GM18505 (cell line): ENCODE measurements at regions not wholly inside any gene's neighbourhood (a gene's known extent, or its start where the extent isn't known, plus 50 kb on each side); places are given as distances from the start of the nearest gene placed in this dataset.

ENCODE experiments used
- ATAC-seq: cut with Tn5 transposase; IDR thresholded peaks from one replicate; pipeline ENCODE4 v1.9.1; 2021; ENCODE audit not compliant: unreplicated experiment
- POLR2A ChIP-seq: IDR thresholded peaks from 4 replicates; pipeline ENCODE4 v1.6.1; 2011; ENCODE audit warnings: borderline replicate concordance; ENCODE audit not compliant: insufficient read depth, insufficient read length; ENCODE audit errors: extremely low read depth

DNA sequence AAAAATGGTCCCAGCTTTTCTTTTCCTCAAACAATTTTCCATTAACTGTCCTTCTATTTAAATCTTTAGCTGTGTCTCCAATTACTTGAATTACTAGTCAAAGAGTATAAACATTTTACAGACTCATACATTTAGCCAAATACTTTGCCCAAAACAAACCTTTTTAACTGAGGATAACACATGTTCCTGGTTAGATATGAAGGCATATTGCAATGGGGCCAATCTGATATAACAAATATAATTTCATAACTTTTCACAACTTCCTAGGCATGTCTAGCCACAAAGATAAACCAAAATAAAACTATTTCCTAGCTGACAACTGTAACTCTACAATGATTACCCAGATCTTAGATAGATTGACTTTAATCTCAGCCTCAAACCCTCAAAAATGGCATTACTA lies 247.5 kb upstream of the ZNF521 start:
- ATAC-seq, result no peak
- TF ChIP-seq POLR2A, result no peak

DNA sequence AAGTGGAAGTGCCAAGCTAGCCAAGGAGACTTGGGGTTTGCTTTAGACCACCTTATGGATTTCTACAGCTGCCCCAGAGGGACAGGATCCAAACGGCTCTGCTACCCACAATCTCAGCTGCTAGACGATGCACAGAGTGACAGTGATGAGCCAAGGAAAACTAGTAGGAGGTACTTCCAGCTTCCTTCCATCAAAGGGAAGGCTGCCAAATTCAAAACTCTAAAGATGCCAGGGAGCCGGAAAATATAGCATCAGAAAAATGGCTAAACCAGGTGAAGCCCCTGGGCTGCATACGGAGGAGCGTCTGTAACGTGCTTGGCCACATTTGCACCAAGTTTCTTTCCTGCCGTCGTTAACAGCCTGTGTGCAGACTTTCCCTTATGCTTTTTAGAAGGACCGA lies 245.5 kb upstream of the ZNF521 start:
- TF ChIP-seq POLR2A, result no peak
- no peak for ATAC-seq

DNA sequence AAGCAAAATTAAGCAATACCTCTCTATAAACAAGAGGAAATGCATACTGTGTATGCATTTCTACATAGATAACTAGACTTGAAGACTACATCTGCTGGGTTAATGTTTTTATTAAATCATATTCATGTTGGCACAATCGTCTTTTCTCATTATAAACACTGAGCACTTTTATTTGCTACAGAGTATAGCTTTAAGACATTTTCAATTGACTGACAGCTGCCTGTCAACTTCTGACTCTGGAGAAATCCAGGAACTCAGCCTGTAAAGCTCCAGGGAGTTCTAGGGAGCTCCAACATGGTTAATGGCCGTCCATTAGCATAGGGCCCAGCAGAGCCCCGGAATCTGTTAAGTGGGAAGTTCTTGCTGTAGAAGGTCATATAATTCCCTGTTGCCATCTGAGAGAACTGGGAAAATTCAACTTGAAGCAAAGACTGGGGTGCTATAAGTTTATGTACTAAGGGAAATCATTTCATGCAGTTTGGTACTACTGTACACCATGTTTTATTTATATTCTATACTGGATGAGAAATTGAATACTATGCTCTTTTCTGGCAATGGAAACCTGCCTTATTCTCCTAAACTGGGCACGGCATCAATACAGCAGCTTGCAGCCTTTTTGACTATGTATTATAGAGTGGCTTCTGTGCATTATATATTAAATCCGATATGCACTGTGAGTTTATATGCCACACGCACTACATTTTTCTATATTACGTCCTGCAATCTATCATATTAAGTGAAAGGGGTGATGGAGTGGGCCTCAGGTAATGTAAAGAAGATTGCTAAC lies 243.5 kb upstream of the ZNF521 start:
- TF ChIP-seq POLR2A, result no peak

DNA sequence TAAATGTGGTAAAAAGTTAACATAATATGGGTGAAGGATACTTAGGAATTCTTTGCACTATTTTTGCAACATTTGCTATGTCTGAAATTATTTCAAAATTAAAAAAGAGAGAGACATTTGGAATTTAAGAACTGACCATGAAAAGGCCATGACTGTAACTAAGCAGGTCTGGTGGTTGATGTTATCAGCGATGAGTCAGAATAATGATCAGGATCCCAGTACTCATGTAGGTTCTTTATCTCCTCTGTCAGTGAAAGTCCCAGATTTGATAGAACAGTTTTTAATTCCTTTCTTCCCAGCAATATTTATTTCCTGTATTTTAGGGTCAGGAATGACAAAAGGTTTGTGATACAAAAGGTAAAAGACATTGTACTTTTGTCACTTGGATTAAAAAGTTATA lies 242.4 kb upstream of the ZNF521 start:
- no peak for ATAC-seq
- no peak for TF ChIP-seq POLR2A

More for the DNA sequence above, 243.5 kb upstream of the ZNF521 start:
- ATAC-seq, result no peak

DNA sequence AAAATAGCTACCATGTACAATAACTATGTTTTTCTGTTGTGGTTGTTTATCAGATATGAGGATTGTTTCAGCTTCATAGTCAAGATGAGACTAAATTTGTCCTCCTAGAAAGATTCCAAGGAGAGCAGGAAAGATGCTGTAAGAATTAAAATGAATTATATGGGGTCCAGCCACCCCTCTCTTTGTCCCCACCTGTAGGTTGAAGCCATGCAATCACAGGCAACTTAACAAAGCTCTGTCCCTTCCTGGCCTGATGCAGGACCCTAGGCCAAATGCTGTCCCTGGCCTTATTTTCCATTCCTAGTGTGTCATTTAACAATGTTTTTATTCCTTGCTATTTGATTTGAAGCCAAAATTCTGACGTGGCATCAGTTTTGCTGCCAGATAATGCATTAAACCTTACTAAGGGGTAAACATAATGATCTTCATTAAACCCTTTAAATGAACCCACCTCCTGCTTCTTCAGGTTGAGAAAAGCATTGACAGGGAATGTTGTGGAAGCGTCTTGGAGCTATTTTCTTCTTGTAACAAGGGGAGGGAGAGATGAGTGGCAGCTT lies 240.9 kb upstream of the ZNF521 start:
- ATAC-seq, result no peak
- no peak for TF ChIP-seq POLR2A

- no peak for ATAC-seq
These were observed 238.5 kb upstream of the ZNF521 start for GRCh38 chr18:25590456-25590855.

GRCh38 chr18:25587545-25587944 lies 235.6 kb upstream of the ZNF521 start:
- no peak for ATAC-seq
- no peak for TF ChIP-seq POLR2A

More at GRCh38 chr18:25590456-25590855, 238.5 kb upstream of the ZNF521 start:
- no peak for TF ChIP-seq POLR2A

- TF ChIP-seq POLR2A, result no peak
- no peak for ATAC-seq
These were observed 217.0 kb upstream of the ZNF521 start for GRCh38 chr18:25568986-25569385.

DNA sequence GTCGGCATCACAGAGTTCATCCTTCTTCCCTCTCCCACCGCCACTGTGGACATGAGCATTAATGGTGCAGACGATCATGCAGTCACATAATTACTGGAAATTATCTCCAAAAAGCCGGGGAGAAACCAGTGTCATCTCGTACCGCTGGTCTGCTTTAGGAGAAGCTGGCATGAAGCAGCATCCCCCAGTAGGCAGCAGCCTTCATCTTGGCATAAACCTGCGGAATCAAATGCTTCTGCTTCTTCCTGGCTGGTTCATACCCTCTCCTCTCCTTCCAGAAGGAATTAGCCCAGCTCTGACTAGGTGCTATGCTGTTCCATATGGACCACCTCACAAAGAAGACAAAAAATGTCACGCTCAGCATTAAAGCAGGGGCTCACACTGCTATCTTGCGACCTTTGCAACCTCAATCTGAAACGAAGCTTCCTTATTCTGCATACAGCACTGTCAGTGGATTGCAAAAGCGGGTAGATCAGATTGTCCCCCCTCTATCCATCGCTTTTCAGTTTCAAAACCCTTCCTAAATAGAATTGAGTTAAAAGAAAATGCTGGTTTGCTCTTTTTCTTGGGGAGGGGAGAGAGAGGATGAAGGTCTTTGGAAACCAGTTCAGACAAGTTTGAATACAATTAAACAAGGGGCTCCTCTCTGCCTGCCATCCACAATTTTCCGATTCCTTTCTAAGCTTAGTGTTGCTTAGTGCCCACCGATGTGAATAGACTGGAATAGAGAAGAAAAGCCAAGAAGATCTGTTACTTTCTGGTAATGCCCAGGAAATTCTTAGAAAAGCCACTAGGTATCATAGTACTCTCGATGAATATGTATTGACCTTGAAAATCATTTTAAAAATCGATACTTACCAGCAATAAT lies 212.1 kb upstream of the ZNF521 start:
- TF ChIP-seq POLR2A, result no peak

DNA sequence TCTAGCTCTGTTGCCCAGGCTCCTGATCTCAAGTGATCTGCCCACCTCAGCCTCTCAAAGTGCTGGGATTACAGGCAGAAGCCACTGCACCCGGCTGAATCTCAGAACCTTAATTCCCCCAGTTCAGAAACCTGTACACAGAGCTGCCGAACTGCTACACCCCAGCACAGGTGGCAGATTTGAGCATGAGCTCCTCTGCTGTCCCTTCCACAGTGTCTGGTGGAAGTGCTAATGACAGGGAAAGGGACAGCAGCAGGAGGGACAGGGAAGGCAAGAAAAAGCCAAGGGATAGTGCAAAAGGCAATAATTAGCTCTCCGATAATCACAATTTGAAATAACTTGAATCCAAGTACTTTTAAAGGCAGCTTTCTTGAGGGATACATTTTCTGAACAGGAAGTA lies 211.4 kb upstream of the ZNF521 start:
- TF ChIP-seq POLR2A, result no peak
- ATAC-seq, result no peak

More for the DNA sequence above, 212.1 kb upstream of the ZNF521 start:
- ATAC-seq, result no peak

DNA sequence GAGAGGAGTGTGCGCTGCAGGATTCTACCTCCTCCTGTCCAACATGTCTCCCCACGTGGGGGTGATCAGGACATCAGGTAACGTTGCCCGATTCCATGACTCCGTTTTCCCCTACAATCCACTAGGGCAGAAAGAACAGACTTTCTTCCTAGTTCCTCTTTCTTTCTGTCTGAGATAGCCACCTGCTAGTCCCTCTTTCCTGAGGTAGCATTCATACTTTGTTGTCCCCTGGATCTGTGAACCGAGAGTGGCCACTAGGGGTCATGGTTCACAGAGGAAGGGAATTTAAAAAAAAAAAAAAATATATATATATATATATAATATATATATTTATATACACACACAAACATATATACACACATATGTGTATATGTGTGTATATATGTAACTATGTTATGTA lies 210.0 kb upstream of the ZNF521 start:
- TF ChIP-seq POLR2A, result no peak
- ATAC-seq, result no peak

DNA sequence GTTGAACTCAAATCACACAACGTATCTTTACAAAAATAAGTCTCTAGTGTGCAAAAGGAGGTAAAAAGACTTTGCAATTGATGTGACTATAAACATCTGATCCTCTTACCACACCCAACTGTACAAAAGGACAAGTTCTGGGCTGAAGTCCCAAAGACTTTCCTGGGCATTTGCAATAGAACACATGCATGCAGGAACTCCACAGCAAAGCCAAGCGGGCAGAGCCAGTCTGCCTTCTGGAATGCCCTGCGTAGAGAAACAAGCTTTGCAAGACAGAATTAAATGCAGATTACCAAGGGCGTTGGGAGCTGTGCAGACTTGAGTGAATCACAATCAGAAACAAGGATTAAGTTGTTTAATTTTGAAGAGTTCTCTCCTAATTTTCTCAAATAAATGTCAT lies 208.4 kb upstream of the ZNF521 start:
- TF ChIP-seq POLR2A, result no peak
- no peak for ATAC-seq

DNA sequence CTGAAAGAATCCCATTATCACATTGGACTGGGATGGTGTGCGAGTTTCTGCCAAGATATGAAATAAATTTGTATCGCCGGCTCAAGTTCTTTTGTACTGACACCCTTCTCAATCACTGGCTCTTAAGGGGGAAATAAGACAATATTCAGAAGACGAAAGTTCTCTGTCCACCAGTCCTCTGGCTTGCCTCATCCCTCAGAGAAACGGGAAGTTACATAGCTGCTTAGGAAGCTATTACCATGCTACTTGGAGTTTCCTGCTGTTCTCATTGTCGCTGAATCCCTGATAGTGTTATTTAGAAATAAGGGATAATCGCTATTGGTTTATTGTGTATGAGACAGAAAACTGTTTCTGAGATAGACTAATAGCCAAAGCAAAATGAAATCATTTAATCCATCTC lies 205.0 kb upstream of the ZNF521 start:
- no peak for ATAC-seq
- no peak for TF ChIP-seq POLR2A
